RPMI7951 (cell line): ENCODE measurements at regions not wholly inside any gene's neighbourhood (a gene's known extent, or its start where the extent isn't known, plus 50 kb on each side); places are given as distances from the start of the nearest gene placed in this dataset.

Source experiments
- DNase-seq: peaks from one replicate; pipeline ENCODE4 v3.0.0-alpha.2; 2012; ENCODE audit warnings: low read depth

- no peak for DNase-seq
Observed at GRCh38 chr1:2933431-2934155, 87.7 kb upstream of the ACTRT2 start.

GRCh38 chr1:2934156-2934540 is 87.1 kb upstream of the ACTRT2 start:
- DNase-seq = no peak

GRCh38 chr1:2934642-2935081 is 86.6 kb upstream of the ACTRT2 start:
- no peak for DNase-seq

- no peak for DNase-seq
Observed at GRCh38 chr1:2935184-2935583, 86.1 kb upstream of the ACTRT2 start.

- DNase-seq = no peak
Observed at GRCh38 chr1:2935751-2936390, 85.4 kb upstream of the ACTRT2 start.

- DNase-seq = no peak
Observed at GRCh38 chr1:2936559-2937515, 84.4 kb upstream of the ACTRT2 start.

- DNase-seq = no peak
Observed at GRCh38 chr1:2937805-2938204, 83.5 kb upstream of the ACTRT2 start.

- DNase-seq = no peak
Observed at GRCh38 chr1:2939041-2939552, 82.2 kb upstream of the ACTRT2 start.

GRCh38 chr1:2940178-2940577 is 81.1 kb upstream of the ACTRT2 start:
- DNase-seq = no peak

- no peak for DNase-seq
Observed at GRCh38 chr1:2941040-2941439, 80.2 kb upstream of the ACTRT2 start.

- DNase-seq = no peak
Observed at GRCh38 chr1:2941907-2942306, 79.4 kb upstream of the ACTRT2 start.

GRCh38 chr1:2942410-2942809 is 78.9 kb upstream of the ACTRT2 start:
- no peak for DNase-seq

GRCh38 chr1:2943686-2944260 is 77.5 kb upstream of the ACTRT2 start:
- no peak for DNase-seq

- DNase-seq = no peak
Observed at GRCh38 chr1:2944705-2945104, 76.6 kb upstream of the ACTRT2 start.

GRCh38 chr1:2945821-2946231 is 75.4 kb upstream of the ACTRT2 start:
- DNase-seq = no peak

GRCh38 chr1:2946291-2946690 is 75.0 kb upstream of the ACTRT2 start:
- no peak for DNase-seq

GRCh38 chr1:2946999-2947690 is 74.1 kb upstream of the ACTRT2 start:
- no peak for DNase-seq

GRCh38 chr1:2948001-2948750 is 73.1 kb upstream of the ACTRT2 start:
- no peak for DNase-seq

GRCh38 chr1:2948751-2949680 is 72.3 kb upstream of the ACTRT2 start:
- DNase-seq = no peak
